ENCODE measurements at regions not wholly inside any gene's neighbourhood (a gene's known extent, or its start where the extent isn't known, plus 50 kb on each side); places are given as distances from the start of the nearest gene placed in this dataset.
A peak's percentile ranks its signal among the peaks of the same experiment; 100 is the strongest.

- 48 to 52% methylated on average over 3 of the region's 3 CpGs for WGBS, 2 donors (ENCODE audit: low coverage in 1 of 2)
- peaks cover 0 to 15% (median 2%) of the 10 kb centered on the region in 3 donors for H3K4me1 ChIP-seq
- no peak overlapping the region for H3K4me3 ChIP-seq
- H3K27ac ChIP-seq, result no peak overlapping the region
- peaks cover 59% of the 10 kb centered on the region for H3K27me3 ChIP-seq
- no peak for ATAC-seq
- H3K9me3 ChIP-seq, result no peaks in the 10 kb centered on the region
- H3K36me3 ChIP-seq, result no peaks in the 10 kb centered on the region
- TF ChIP-seq POLR2A (IDR thresholded peaks at IDR 0.05), result no peak
- TF ChIP-seq POLR2AphosphoS5 (IDR thresholded peaks at IDR 0.05), result no peak
- TF ChIP-seq CTCF (IDR thresholded peaks at IDR 0.05), result no peak
- TF ChIP-seq EP300 (IDR thresholded peaks at IDR 0.05), result no peak
Observed at GRCh38 chr2:16010011-16010410, 69.7 kb downstream of the MYCN start.

GRCh38 chr2:16009560-16009959 is 69.2 kb downstream of the MYCN start:
- no peaks in the 10 kb centered on the region for H3K36me3 ChIP-seq
- no peak overlapping the region for H3K27ac ChIP-seq
- TF ChIP-seq POLR2A (IDR thresholded peaks at IDR 0.05) (no peak), POLR2AphosphoS5 (IDR thresholded peaks at IDR 0.05) (no peak)
- H3K4me1 ChIP-seq, result peaks cover 0 to 15% (median 2%) of the 10 kb centered on the region in 3 donors
- no peak for ATAC-seq
- H3K27me3 ChIP-seq, result peaks cover 55% of the 10 kb centered on the region
- no peaks in the 10 kb centered on the region for H3K9me3 ChIP-seq
- no peak overlapping the region for H3K4me3 ChIP-seq

GRCh38 chr2:16008856-16009255 is 68.5 kb downstream of the MYCN start:
- Histone ChIP-seq H3K27me3 (peaks cover 48% of the 10 kb centered on the region), H3K9me3 (no peaks in the 10 kb centered on the region), H3K4me3 (no peak overlapping the region), H3K27ac (no peak overlapping the region), H3K36me3 (no peaks in the 10 kb centered on the region), H3K4me1 (peaks cover 0 to 9% (median 2%) of the 10 kb centered on the region in 3 donors)
- WGBS, 2 donors (ENCODE audit: low coverage in 1 of 2), result 89 to 100% methylated on average over 1 to 2 of the region's 6 CpGs
- no peak for ATAC-seq
- TF ChIP-seq POLR2AphosphoS5 (IDR thresholded peaks at IDR 0.05), result no peak
- no peak for TF ChIP-seq POLR2A (IDR thresholded peaks at IDR 0.05)

GRCh38 chr2:16008331-16008850 is 68.0 kb downstream of the MYCN start:
- Histone ChIP-seq H3K9me3 (no peaks in the 10 kb centered on the region), H3K27ac (no peak overlapping the region), H3K27me3 (peaks cover 43% of the 10 kb centered on the region), H3K4me1 (peaks cover 0 to 4% (median 0%) of the 10 kb centered on the region in 3 donors), H3K36me3 (no peaks in the 10 kb centered on the region), H3K4me3 (no peak overlapping the region)
- 54 to 93% methylated on average over 2 of the region's 8 CpGs for WGBS, 2 donors (ENCODE audit: low coverage in 1 of 2)
- no peak for ATAC-seq
- no peak for TF ChIP-seq POLR2A (IDR thresholded peaks at IDR 0.05)
- no peak for TF ChIP-seq POLR2AphosphoS5 (IDR thresholded peaks at IDR 0.05)
- TF ChIP-seq EP300 (IDR thresholded peaks at IDR 0.05), result no peak

- WGBS, 2 donors (ENCODE audit: low coverage in 1 of 2), result 71 to 79% methylated on average over 4 of the region's 6 CpGs
- no peaks in the 10 kb centered on the region for H3K9me3 ChIP-seq
- TF ChIP-seq POLR2AphosphoS5 (IDR thresholded peaks at IDR 0.05) (no peak), EP300 (IDR thresholded peaks at IDR 0.05) (no peak), CTCF (IDR thresholded peaks at IDR 0.05) (no peak)
- no peak for ATAC-seq
- H3K4me1 ChIP-seq, result no peaks in the 10 kb centered on the region
- H3K36me3 ChIP-seq, result no peaks in the 10 kb centered on the region
- no peak overlapping the region for H3K27ac ChIP-seq
- H3K27me3 ChIP-seq, result peaks cover 33% of the 10 kb centered on the region
- H3K4me3 ChIP-seq, result no peak overlapping the region
Observed at GRCh38 chr2:16007167-16007934, 67.0 kb downstream of the MYCN start.

GRCh38 chr2:16006537-16007166 is 66.3 kb downstream of the MYCN start:
- peak; percentile 22 for ATAC-seq
- no peak overlapping the region for H3K27ac ChIP-seq
- H3K27me3 ChIP-seq, result peaks cover 31% of the 10 kb centered on the region
- WGBS, 2 donors (ENCODE audit: low coverage in 1 of 2), result 82 to 93% methylated on average over 3 of the region's 4 CpGs
- no peak overlapping the region for H3K4me3 ChIP-seq
- no peaks in the 10 kb centered on the region for H3K36me3 ChIP-seq
- TF ChIP-seq POLR2A (IDR thresholded peaks at IDR 0.05) (no peak), EP300 (IDR thresholded peaks at IDR 0.05) (no peak), POLR2AphosphoS5 (IDR thresholded peaks at IDR 0.05) (no peak), CTCF (IDR thresholded peaks at IDR 0.05) (no peak)
- H3K9me3 ChIP-seq, result no peaks in the 10 kb centered on the region
- H3K4me1 ChIP-seq, result no peaks in the 10 kb centered on the region

Measured in gastroesophageal sphincter (tissue), 4 donors.